Mesenchymal stem cell (in vitro differentiated cells and primary cell): ENCODE measurements at regions not wholly inside any gene's neighbourhood (a gene's known extent, or its start where the extent isn't known, plus 50 kb on each side); places are given as distances from the start of the nearest gene placed in this dataset.

Experiments
- DNase-seq: peaks from one replicate; pipeline ENCODE4 v3.0.0-alpha.2; 2013
- H2AFZ ChIP-seq: one replicate; pipeline ENCODE4 v1.6.1; 2013; ENCODE audit warnings: low read depth, mild to moderate bottlenecking, control low read depth, inconsistent platforms, low read length, moderate library complexity
- H2AK5ac ChIP-seq: 2 replicates; pipeline ENCODE4 v1.6.1; 2013; ENCODE audit warnings: low read length, moderate library complexity, mild to moderate bottlenecking, inconsistent platforms; ENCODE audit not compliant: severe bottlenecking
- H2BK120ac ChIP-seq: one replicate; pipeline ENCODE4 v1.6.1; 2013; ENCODE audit warnings: low read depth, mild to moderate bottlenecking, inconsistent platforms, low read length, moderate library complexity
- H2BK12ac ChIP-seq, 2 experiments: one replicate each; pipeline ENCODE4 v1.6.1; 2013; ENCODE audit warnings: inconsistent platforms in 2 of 2, low read length in 2 of 2, mild to moderate bottlenecking in 2 of 2, moderate library complexity in 2 of 2, control low read depth in 1 of 2
- H2BK15ac ChIP-seq: one replicate; pipeline ENCODE4 v1.6.1; 2013; ENCODE audit warnings: mild to moderate bottlenecking, low read depth, inconsistent platforms; ENCODE audit not compliant: poor library complexity, severe bottlenecking
- H2BK5ac ChIP-seq: 2 replicates; pipeline ENCODE4 v1.6.1; 2013; ENCODE audit warnings: low read depth, mild to moderate bottlenecking, low read length, control low read depth, inconsistent platforms; ENCODE audit not compliant: poor library complexity, severe bottlenecking
- H3K14ac ChIP-seq, 2 experiments: one replicate each; pipeline ENCODE4 v1.6.1; 2013; ENCODE audit warnings: inconsistent platforms in 2 of 2, low read length in 2 of 2, control low read depth in 1 of 2, mild to moderate bottlenecking in 1 of 2, moderate library complexity in 1 of 2
- H3K18ac ChIP-seq, 2 experiments: one replicate each; pipeline ENCODE4 v1.6.1; 2013; ENCODE audit warnings: inconsistent platforms in 2 of 2, low read length in 2 of 2, control low read depth in 1 of 2, low read depth in 1 of 2, mild to moderate bottlenecking in 1 of 2
- H3K23ac ChIP-seq, 2 experiments: one replicate each; pipeline ENCODE4 v1.6.1; 2013; ENCODE audit warnings: inconsistent platforms in 2 of 2, low read length in 2 of 2, mild to moderate bottlenecking in 2 of 2, moderate library complexity in 2 of 2, control low read depth in 1 of 2
- H3K27ac ChIP-seq: 2 replicates; pipeline ENCODE4 v1.5.1; 2013; ENCODE audit warnings: mild to moderate bottlenecking, moderate library complexity, low read length, control low read depth, inconsistent platforms; ENCODE audit not compliant: poor library complexity, severe bottlenecking
- H3K27me3 ChIP-seq, 2 experiments: 2 replicates each; pipeline versions ENCODE4 v1.6.1 to v1.7.0; 2013; ENCODE audit warnings: low read length in 2 of 2, mild to moderate bottlenecking in 2 of 2, moderate library complexity in 2 of 2, control low read depth in 1 of 2, inconsistent platforms in 1 of 2; ENCODE audit not compliant: control insufficient read depth in 1 of 2, insufficient read depth in 1 of 2
- H3K36me3 ChIP-seq, 2 experiments: 2 replicates each; pipeline versions ENCODE4 v1.6.1 to v1.7.0; 2013; ENCODE audit warnings: low read length in 2 of 2, control low read depth in 1 of 2, inconsistent platforms in 1 of 2, low read depth in 1 of 2, mild to moderate bottlenecking in 1 of 2; ENCODE audit not compliant: insufficient read depth in 2 of 2, control insufficient read depth in 1 of 2
- H3K4ac ChIP-seq, 2 experiments: one replicate each; pipeline ENCODE4 v1.6.1; 2013; ENCODE audit warnings: inconsistent platforms in 2 of 2, low read length in 2 of 2, mild to moderate bottlenecking in 2 of 2, moderate library complexity in 2 of 2, control low read depth in 1 of 2, low read depth in 1 of 2
- H3K4me1 ChIP-seq: 2 replicates; pipeline ENCODE4 v1.6.1; 2013; ENCODE audit warnings: low read depth, low read length, control low read depth; ENCODE audit not compliant: control insufficient read depth, insufficient read depth
- H3K4me2 ChIP-seq: 2 replicates; pipeline ENCODE4 v1.6.1; 2013; ENCODE audit warnings: low read length, mild to moderate bottlenecking, inconsistent platforms; ENCODE audit not compliant: poor library complexity, severe bottlenecking
- H3K4me3 ChIP-seq, 2 experiments: 2 replicates each; pipeline versions ENCODE4 v1.5.1 to v1.7.0; 2013; ENCODE audit warnings: low read length in 2 of 2, mild to moderate bottlenecking in 2 of 2, control low read depth in 1 of 2, low read depth in 1 of 2; ENCODE audit not compliant: insufficient read depth in 1 of 2
- H3K79me1 ChIP-seq: replicated peaks from 2 replicates; pipeline ENCODE4 v1.6.1; 2013; ENCODE audit warnings: mild to moderate bottlenecking, control low read depth, low read length, inconsistent platforms; ENCODE audit not compliant: poor library complexity, severe bottlenecking
- H3K9ac ChIP-seq: 2 replicates; pipeline ENCODE4 v1.7.0; 2013; ENCODE audit warnings: mild to moderate bottlenecking, low read length, moderate library complexity
- H3K9me3 ChIP-seq: 2 replicates; pipeline ENCODE4 v1.7.0; 2013; ENCODE audit warnings: mild to moderate bottlenecking, low read length; ENCODE audit not compliant: control insufficient read depth
- H4K8ac ChIP-seq: one replicate; pipeline ENCODE4 v1.6.1; 2013; ENCODE audit warnings: inconsistent platforms, mild to moderate bottlenecking, low read length, moderate library complexity
- H4K91ac ChIP-seq: one replicate; pipeline ENCODE4 v1.6.1; 2013; ENCODE audit warnings: mild to moderate bottlenecking, low read length, inconsistent platforms
- WGBS: methylation state at CpG from one replicate; pipeline ENCODE4 v1.1.7; 2013; ENCODE audit warnings: mixed read lengths; 5-methylcytosine and 5-hydroxymethylcytosine counted together

DNA sequence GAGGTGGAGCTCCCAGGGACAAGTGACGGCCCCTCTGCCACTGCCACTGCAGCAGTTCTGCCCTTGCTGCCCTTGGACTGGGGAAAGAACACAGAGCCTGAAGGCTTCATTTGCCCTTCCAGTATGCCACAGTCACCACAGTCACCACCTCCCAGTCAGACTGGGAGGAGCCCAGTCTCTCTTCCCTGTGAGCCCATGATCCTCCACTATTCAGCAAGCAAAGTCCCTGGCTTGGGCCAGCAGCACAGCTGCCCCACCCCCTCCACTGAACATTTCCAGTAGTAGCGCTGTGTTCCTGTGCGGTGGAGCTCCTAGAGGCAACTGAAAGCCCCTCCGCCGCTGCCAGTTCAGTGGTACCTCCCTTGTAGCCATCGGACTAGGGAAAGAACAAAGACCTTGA is 329.4 kb downstream of the MAN2A1 start:
- Histone ChIP-seq H3K4me2 (no peak overlapping the region), H2BK5ac (no peak overlapping the region), H3K27ac (no peak overlapping the region), H3K23ac (peak overlapping the region in 1 of 2 experiments; percentile 73), H4K91ac (no peak overlapping the region), H2BK120ac (no peak overlapping the region), H2AFZ (no peak overlapping the region), H3K9ac (no peak overlapping the region), H4K8ac (no peak overlapping the region), H3K9me3 (no peaks in the 10 kb centered on the region), H3K4ac (no peak overlapping the region), H3K14ac (peak overlapping the region in 1 of 2 experiments; percentile 2), H3K27me3 (no peaks in the 10 kb centered on the region), H2AK5ac (no peak overlapping the region), H3K4me3 (no peak overlapping the region), H3K36me3 (no peaks in the 10 kb centered on the region), H3K18ac (no peak overlapping the region), H2BK12ac (no peak overlapping the region), H3K79me1 (no peaks in the 10 kb centered on the region), H3K4me1 (no peaks in the 10 kb centered on the region), H2BK15ac (no peak overlapping the region)
- WGBS, result 94% methylated on average over 6 of the region's 6 CpGs
- DNase-seq, result no peak

DNA sequence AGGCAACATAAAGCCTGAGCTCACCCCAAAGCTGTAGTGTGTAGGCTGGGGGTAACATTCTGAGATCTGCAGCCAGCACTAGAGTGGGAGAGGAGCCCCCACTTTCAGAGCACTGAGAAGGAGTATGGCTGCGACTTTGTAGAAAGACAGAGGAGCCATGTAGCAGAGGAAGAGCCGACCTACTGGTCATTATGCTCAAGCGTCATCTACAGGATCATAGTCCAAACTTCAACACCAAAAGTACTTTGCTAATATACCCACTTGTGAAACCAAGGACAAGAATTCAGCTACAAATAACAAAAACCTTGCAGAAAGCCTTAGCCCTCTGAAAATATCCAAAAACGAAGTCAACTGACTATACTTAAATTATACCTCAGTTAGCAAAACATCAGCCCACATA is 330.1 kb downstream of the MAN2A1 start:
- Histone ChIP-seq H2BK120ac (no peak overlapping the region), H3K4me2 (no peak overlapping the region), H3K4me1 (no peaks in the 10 kb centered on the region), H3K23ac (no peak overlapping the region), H3K9ac (no peak overlapping the region), H3K18ac (no peak overlapping the region), H4K8ac (no peak overlapping the region), H2AFZ (no peak overlapping the region), H3K14ac (no peak overlapping the region), H2BK15ac (no peak overlapping the region), H3K36me3 (no peaks in the 10 kb centered on the region), H2BK5ac (no peak overlapping the region), H3K4ac (no peak overlapping the region), H2BK12ac (no peak overlapping the region), H3K27ac (no peak overlapping the region), H3K79me1 (no peaks in the 10 kb centered on the region), H4K91ac (no peak overlapping the region), H2AK5ac (no peak overlapping the region), H3K27me3 (no peaks in the 10 kb centered on the region), H3K9me3 (no peaks in the 10 kb centered on the region), H3K4me3 (no peak overlapping the region)
- DNase-seq, result no peak
- WGBS, result 93% methylated on average over 4 of the region's 4 CpGs

DNA sequence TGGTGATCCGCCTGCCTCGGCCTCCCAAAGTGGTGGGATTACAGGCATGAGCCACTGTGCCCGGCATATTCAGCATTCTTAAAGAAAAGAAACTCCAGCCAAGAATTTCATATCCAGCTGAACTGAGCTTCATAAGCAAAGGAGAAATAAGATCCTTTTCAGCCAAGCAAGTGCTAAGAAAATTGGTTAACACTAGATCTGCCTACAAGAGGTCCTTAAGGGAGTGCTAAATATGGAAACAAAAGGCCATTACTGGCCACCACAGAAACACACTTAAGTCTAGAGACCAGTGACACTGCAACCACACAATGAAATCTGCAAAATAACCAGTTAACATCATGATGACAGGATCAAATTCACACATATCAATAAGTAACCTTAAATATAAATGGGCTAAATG is 331.5 kb downstream of the MAN2A1 start:
- no peak overlapping the region for H2BK15ac ChIP-seq
- H3K27me3 ChIP-seq, result no peaks in the 10 kb centered on the region
- no peaks in the 10 kb centered on the region for H3K36me3 ChIP-seq
- no peaks in the 10 kb centered on the region for H3K79me1 ChIP-seq
- no peak overlapping the region for H3K4me3 ChIP-seq
- no peak overlapping the region for H4K91ac ChIP-seq
- no peak overlapping the region for H2AK5ac ChIP-seq
- H3K9ac ChIP-seq, result no peak overlapping the region
- H2AFZ ChIP-seq, result no peak overlapping the region
- H3K4ac ChIP-seq, result no peak overlapping the region
- no peak overlapping the region for H3K27ac ChIP-seq
- H3K4me1 ChIP-seq, result no peaks in the 10 kb centered on the region
- H3K23ac ChIP-seq, result no peak overlapping the region
- H3K18ac ChIP-seq, result no peak overlapping the region
- 98% methylated on average over 3 of the region's 3 CpGs for WGBS
- H4K8ac ChIP-seq, result no peak overlapping the region
- no peak for DNase-seq
- no peak overlapping the region for H3K4me2 ChIP-seq
- H2BK12ac ChIP-seq, result no peak overlapping the region
- H3K14ac ChIP-seq, result no peak overlapping the region
- no peak overlapping the region for H2BK120ac ChIP-seq
- H3K9me3 ChIP-seq, result no peaks in the 10 kb centered on the region
- H2BK5ac ChIP-seq, result no peak overlapping the region

DNA sequence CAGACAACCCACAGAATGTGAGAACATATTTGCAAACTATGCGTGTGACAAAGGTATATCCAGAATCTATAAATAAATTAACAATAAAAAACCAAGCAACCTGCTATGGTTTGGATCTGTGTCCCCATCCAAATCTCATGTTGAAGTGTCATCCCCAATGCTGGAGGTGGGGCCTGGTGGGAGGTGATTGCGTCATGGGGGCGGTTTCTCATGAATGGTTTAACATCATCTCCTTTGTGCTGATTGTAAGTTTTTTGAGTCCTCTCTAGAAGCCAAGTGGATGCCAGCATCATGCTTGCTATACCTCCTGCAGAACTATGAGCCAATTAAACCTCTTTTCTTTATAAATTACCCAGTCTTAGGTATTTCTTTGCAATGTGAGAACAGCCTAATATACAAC is 335.4 kb downstream of the MAN2A1 start:
- Histone ChIP-seq H2BK120ac (no peak overlapping the region), H3K27ac (no peak overlapping the region), H2BK12ac (no peak overlapping the region), H2AK5ac (no peak overlapping the region), H4K8ac (no peak overlapping the region), H3K27me3 (no peaks in the 10 kb centered on the region), H3K79me1 (no peaks in the 10 kb centered on the region), H3K4me3 (no peak overlapping the region), H3K4ac (no peak overlapping the region), H3K36me3 (no peaks in the 10 kb centered on the region), H2BK5ac (no peak overlapping the region), H3K9me3 (no peaks in the 10 kb centered on the region), H2AFZ (no peak overlapping the region), H4K91ac (no peak overlapping the region), H2BK15ac (no peak overlapping the region), H3K18ac (no peak overlapping the region), H3K4me1 (no peaks in the 10 kb centered on the region), H3K4me2 (no peak overlapping the region), H3K14ac (no peak overlapping the region), H3K23ac (no peak overlapping the region), H3K9ac (no peak overlapping the region)
- no peak for DNase-seq
- 100% methylated on average over 2 of the region's 3 CpGs for WGBS
